ENCODE measurements at regions not wholly inside any gene's neighbourhood (a gene's known extent, or its start where the extent isn't known, plus 50 kb on each side); places are given as distances from the start of the nearest gene placed in this dataset.
"Not testable (repeated sequence)": the region's sequence is repeated elsewhere in the genome, so short reads cannot be mapped to it uniquely, and the experiment has no call there.

DNA sequence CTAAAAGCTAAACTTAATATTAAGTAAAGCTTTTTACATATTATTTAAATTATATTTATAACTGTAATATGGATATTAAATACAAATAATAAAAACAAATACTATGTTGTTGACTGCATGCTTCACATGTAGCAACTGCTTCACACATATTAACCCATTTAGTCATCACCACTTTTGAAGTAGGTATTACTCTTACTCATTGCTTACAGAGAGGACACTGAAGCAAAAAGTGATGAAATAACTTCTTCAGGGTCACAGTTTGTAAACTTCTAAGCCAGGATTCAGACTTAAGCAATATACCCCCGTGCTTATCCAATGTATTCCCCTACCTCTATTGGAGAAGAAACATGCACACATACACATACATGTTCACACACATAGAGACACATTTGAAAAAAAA, 166.6 kb downstream of the DKK2 start:
- no peak for DNase-seq

DNA sequence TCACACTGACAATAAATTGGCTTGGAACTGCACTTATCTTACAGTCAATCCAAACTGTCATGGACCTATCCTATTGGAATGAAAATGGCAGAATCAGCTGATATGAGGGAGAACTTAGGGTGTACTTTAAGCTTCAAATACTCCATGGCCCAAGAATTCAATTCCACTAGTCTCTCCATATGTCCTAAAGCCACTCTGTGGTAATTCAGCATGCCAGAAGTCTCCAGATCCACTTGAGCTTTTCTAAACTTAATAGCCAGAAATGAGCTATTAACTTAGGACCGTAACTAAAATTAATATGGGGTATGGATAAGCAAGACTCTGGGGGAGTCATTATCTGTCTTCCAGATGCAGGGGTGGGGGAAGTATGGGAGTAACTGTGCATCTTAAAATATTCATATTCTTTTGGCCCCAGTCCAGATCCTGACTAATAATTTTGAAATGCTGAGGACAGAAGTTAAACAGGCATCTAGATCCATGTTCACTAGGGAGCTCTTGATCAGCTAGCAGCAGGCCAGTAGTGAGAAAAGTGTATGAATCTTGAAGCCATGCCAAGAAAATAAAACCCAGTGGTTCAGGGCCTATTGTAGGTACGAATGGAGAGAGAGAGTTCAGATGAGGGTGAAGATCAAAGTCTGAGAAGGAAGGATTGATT, 167.6 kb downstream of the DKK2 start:
- no peak for DNase-seq

- no peak for DNase-seq
Measured at GRCh38 chr4:106864231-106864630, 171.9 kb downstream of the DKK2 start.

GRCh38 chr4:106854569-106855351, 181.4 kb downstream of the DKK2 start:
- DNase-seq: no peak

DNA sequence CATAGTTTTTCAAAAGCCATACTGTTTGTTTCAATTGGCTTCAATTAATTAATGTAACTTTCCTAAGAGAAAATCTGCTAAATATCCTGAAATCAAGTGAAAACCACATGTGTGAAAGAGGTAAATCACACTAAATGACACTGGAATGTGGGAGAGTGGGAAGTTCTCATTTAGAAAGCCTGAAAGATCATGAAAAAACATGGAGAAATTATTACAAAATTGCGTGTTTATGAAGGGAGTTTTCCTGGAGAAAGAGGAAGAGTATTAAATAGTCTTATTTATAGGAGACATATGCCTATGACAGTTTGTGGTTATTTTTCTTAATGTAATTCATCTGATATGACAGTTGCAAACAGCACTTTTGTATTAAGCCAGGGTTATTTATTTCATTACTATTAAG, 183.7 kb downstream of the DKK2 start:
- DNase-seq: no peak

- DNase-seq: no peak
Measured at GRCh38 chr4:106851726-106852125, 184.4 kb downstream of the DKK2 start.

- DNase-seq: no peak
Measured at GRCh38 chr4:106850691-106851090, 185.4 kb downstream of the DKK2 start.

DNA sequence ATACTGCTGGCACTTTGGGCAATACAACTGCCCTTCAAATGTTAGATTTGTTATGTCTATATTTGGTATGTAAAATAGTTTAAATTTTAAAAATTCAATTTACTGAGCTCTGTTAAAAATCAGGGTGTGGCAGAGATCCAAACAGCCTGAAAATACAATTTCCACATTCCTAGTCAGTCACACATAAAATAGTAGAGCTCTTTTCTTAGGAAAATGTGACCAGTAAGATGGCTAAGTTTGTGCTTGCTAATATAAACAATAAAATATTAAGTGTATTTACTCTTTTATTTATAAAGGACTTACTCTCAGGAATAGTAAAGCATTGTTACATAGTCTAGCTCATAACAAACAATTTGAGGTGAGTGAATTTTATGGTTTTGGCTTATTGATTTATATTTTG, 200.2 kb downstream of the DKK2 start:
- no peak for DNase-seq

DNA sequence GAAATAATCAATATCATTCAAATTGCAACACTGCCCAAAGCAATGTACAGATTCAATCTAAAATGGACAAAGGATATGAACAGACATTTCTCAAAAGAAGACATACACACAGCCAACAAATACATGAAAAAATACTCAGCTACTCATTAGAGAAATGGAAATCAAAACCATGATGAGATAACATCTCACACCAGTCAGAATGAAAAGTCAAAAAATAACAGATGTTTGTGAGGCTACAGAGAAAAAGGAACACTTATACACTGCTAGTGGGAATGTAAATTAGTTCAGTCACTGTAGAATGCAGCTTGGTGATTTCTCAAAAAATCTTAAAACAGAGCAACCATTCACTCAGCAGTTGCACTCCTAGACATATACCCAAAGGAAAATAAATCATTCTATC, 205.2 kb downstream of the DKK2 start:
- no peak for DNase-seq

DNA sequence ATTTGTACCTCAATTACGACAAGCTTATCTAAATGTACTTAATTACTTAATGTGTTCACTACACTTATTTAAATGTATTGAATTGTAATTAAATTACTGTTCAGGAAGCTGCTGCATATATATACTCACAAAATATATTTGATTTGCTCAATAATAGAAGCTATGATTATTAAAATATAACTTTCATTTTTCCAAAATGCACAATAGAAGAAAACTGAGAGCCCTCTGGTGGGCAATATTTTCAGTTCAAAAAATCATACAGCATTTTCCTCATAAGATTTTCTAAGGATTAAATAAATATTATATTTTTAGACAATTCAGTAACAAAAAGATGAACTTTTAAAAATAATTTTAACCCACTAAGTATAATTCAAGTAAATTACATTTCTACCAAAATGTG, 217.3 kb downstream of the DKK2 start:
- DNase-seq: no peak

GRCh38 chr4:106816496-106816895, 219.6 kb downstream of the DKK2 start:
- no peak for DNase-seq

DNA sequence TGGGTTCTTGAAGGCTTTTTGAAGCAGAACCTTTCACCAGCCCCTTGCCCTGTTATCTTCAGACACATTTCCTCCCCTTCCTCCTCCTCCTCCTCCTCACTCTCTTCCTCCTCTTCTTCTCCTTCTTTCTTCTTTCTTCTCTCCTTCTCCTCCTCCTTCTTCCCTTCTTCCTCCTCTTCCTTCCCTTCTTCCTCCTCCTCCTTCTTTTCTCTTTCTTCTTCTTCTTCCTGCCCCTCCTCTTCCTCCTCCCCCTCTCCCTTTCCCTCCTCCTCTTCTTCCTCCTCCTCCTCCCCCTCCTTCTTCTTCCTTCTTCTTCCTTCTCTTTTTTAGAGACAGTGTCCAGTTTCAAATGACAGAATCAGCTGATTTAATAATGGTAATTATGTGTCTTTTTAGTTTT, 226.0 kb downstream of the DKK2 start:
- DNase-seq: no peak

DNA sequence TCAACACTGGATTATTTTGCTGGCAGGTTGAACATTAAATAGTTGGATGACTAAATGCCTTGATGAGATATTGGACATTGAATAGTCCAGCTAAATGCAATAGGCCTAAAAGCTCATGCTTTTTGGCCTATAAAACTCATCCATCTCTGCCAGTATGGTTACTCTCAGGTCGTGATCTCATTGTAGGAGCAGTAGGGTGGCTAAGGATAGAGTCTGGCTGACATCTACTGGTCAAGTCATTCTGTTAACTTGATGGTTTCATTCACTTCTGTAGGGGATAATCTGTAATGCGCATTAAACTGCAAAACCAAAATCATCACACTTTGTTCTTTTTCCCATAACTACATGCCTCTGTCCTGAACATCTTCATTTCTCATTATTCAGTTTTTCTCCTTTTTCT, 227.0 kb downstream of the DKK2 start:
- DNase-seq: no peak

- DNase-seq: no peak
Measured at GRCh38 chr4:106806158-106806797, 229.8 kb downstream of the DKK2 start.

DNA sequence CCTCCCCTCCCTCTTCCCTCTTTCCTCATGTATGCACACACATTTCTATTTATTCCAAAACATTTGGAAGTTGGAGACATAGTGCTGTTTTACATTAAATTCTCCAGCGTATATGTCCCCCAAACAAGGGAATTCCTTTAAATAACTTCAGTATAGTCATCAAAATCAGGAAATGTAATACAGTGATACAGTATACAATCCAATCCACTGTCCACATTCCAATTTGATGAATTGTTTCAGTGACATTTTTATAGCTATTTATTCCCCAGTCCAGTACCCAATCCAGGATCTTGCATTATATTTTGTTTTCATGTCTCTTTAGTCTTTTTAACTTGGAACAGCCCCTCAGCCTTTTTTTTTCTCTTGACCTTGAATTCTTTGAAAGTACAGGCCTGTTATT, 233.0 kb downstream of the DKK2 start:
- DNase-seq: no peak

- no peak for DNase-seq
Measured at GRCh38 chr4:106801386-106801785, 234.7 kb downstream of the DKK2 start.

DNA sequence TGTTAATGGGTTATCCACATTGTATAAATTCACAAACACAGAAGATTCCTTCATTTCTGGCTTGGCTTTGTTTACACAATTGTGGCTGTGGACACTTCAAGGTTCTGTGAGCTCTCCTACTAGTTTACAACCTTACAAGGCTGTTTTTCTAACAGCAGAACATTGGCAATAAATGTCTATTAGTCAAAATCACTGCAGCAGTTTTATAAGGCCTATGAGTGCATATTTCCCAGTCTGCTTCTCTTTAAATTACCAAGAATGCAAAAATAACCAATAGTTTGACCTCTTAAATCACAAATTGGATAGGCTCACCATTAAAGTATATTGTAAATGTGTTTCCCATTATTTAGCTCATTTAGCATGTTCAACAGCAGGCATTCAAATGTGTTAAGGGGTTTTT, 239.2 kb downstream of the DKK2 start:
- no peak for DNase-seq

GRCh38 chr4:106795326-106795725, 240.8 kb downstream of the DKK2 start:
- DNase-seq: no peak

GRCh38 chr4:106793933-106794332, 242.2 kb downstream of the DKK2 start:
- no peak for DNase-seq

DNA sequence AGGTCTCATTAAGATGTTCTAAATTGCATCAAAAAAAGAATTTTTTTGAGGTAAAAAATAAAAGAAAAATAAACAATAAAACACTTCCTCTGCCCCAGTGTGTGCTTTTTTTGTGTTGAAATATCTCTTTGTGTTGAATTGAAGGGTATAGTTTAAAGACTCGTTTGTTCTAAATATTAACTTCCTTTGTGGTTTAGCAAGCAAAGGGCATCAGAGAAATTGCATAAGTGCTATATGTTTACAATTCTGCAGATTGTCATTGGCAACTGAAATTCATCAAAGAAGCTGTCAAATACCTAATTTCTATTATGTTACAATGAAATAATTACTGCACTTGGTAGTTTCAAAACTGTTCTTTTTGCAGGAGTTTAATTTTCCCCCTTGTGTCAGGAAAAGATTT, 260.5 kb downstream of the DKK2 start:
- no peak for DNase-seq

GRCh38 chr4:106774055-106774454, 262.1 kb downstream of the DKK2 start:
- DNase-seq: not testable (repeated sequence)

DNA sequence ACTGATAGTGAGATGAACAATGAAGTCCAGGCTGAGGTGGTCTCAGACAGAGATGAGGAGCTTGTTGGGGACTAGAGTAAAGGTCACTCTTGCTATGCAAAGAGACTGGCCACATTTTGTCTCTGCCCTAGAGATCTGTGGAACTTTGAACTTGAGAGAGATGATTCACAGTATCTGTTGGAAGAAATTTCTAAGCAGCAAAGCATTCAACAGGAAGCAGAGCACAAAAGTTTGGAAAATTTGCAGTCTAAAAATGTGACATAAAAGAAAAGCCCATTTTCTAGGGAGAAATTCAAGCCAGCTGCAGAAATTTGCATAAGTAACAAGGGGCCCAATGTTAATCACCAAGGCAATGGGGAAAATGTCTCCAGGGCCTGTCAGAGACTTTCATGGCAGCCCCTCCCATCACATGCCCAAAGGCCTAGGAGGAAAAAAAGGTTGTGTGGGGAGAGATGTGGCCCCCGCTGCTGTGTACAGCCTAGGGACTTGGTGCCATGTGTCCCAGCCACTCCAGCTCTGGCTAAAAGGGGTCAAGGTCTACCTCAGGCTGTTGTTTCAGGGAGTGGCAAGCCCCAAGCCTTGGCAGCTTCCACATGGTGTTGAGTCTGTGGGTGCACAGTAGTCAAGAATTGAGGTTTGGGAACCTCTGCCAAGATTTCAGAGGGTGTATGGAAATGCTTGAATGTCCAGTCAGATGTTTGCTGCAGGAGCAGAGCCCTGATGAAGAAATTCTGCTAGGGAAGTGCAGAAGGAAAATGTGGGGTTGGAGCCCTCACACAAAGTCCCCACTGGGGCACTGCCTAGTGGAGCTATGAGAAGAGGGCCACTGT, 262.8 kb downstream of the DKK2 start:
- DNase-seq: no peak

DNA sequence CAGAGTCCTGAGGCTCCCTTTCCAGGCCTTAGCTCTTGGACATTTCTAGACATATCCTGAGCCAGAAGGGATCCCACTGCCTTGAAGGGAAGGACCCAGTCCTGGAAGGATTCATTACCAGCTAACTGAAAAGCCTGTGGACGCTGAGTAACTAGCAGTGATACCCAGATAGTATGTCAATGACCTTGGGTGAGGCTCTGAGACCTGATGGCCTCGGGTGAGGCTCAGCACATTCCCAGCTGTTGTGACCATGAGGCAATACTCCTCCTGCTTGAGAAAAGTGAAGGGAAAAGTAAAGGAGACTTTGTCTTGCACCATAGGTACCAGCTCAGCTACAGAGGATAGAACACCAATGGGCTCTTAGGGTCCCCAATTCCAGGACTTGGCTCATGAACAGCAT, 268.1 kb downstream of the DKK2 start:
- no peak for DNase-seq
